OCI-LY3 (cell line): ENCODE measurements at regions not wholly inside any gene's neighbourhood (a gene's known extent, or its start where the extent isn't known, plus 50 kb on each side); places are given as distances from the start of the nearest gene placed in this dataset.

Source experiments
- CTCF ChIP-seq: fragments of 200-600, 300-600 bp; sonication (generic); IDR thresholded peaks from 2 replicates; pipeline ENCODE4 v1.5.1; 2014; ENCODE audit warnings: antibody characterized with exemption, low read length, low read depth
- EZH2phosphoT487 ChIP-seq: fragments of 200-600 bp; shearing (Covaris generic); IDR thresholded peaks from 2 replicates; pipeline ENCODE4 v1.6.1; 2018; ENCODE audit warnings: antibody characterized with exemption, mixed run types, low read depth

- TF ChIP-seq CTCF (no peak), EZH2phosphoT487 (no peak)
Measured at GRCh38 chr5:167814040-167814439, 477.4 kb upstream of the WWC1 start.
